Stimulated activated CD8-positive, alpha-beta memory T cell treated with anti-CD3 and anti-CD28 coated beads, Interleukin-4, amount 100 ng/mL, for 48 hours (primary cell): ENCODE measurements at regions not wholly inside any gene's neighbourhood (a gene's known extent, or its start where the extent isn't known, plus 50 kb on each side); places are given as distances from the start of the nearest gene placed in this dataset.
"Not testable (repeated sequence)": the region's sequence is repeated elsewhere in the genome, so short reads cannot be mapped to it uniquely, and the experiment has no call there.

Experiments used
- DNase-seq: peaks from one replicate; pipeline ENCODE4 v3.0.0-alpha.2; 2020

- no peak for DNase-seq
These were observed 144.3 kb upstream of the SERTAD2 start for GRCh38 chr2:64797881-64798575.

- no peak for DNase-seq
These were observed 146.0 kb upstream of the SERTAD2 start for GRCh38 chr2:64799592-64800252.

GRCh38 chr2:64803776-64804175, 150.1 kb upstream of the SERTAD2 start:
- DNase-seq, result no peak

GRCh38 chr2:64804651-64805050, 150.9 kb upstream of the SERTAD2 start:
- no peak for DNase-seq

GRCh38 chr2:64807417-64807816, 153.7 kb upstream of the SERTAD2 start:
- DNase-seq, result peak; percentile 68

GRCh38 chr2:64808092-64808491, 154.4 kb upstream of the SERTAD2 start:
- no peak for DNase-seq

GRCh38 chr2:64808754-64809153, 155.0 kb upstream of the SERTAD2 start:
- no peak for DNase-seq

- no peak for DNase-seq
These were observed 155.5 kb upstream of the SERTAD2 start for GRCh38 chr2:64809216-64809615.

GRCh38 chr2:64812285-64812684, 158.6 kb upstream of the SERTAD2 start:
- DNase-seq, result no peak

- no peak for DNase-seq
These were observed 160.3 kb upstream of the SERTAD2 start for GRCh38 chr2:64814007-64814406.

GRCh38 chr2:64816526-64816925, 162.8 kb upstream of the SERTAD2 start:
- DNase-seq, result not testable (repeated sequence)

- DNase-seq, result no peak
These were observed 163.7 kb upstream of the SERTAD2 start for GRCh38 chr2:64817453-64817852.

- no peak for DNase-seq
These were observed 164.9 kb upstream of the SERTAD2 start for GRCh38 chr2:64818664-64819060.

- no peak for DNase-seq
These were observed 165.6 kb upstream of the SERTAD2 start for GRCh38 chr2:64819361-64819760.

GRCh38 chr2:64819774-64820688, 166.3 kb upstream of the SERTAD2 start:
- peak; percentile 48 for DNase-seq

GRCh38 chr2:64820901-64821300, 167.2 kb upstream of the SERTAD2 start:
- DNase-seq, result no peak

GRCh38 chr2:64823794-64824193, 165.4 kb upstream of the SLC1A4 start:
- DNase-seq, result no peak

GRCh38 chr2:64825831-64826491, 163.2 kb upstream of the SLC1A4 start:
- no peak for DNase-seq

GRCh38 chr2:64826703-64827102, 162.5 kb upstream of the SLC1A4 start:
- no peak for DNase-seq

- no peak for DNase-seq
These were observed 160.9 kb upstream of the SLC1A4 start for GRCh38 chr2:64828261-64828660.

- DNase-seq, result no peak
These were observed 159.7 kb upstream of the SLC1A4 start for GRCh38 chr2:64829525-64829924.

- DNase-seq, result peak; percentile 92
These were observed 157.8 kb upstream of the SLC1A4 start for GRCh38 chr2:64831134-64831976.
